BLaER1 treated with 17β-estradiol and CSF1 and Interleukin-3, amounts not matched to agents 10 nM and 100 nM (cell line): ENCODE measurements at regions not wholly inside any gene's neighbourhood (a gene's known extent, or its start where the extent isn't known, plus 50 kb on each side); places are given as distances from the start of the nearest gene placed in this dataset.
A peak's percentile ranks its signal among the peaks of the same experiment; 100 is the strongest.

Experiments used
- H3K27ac ChIP-seq, 11 experiments: shearing (Covaris generic); formaldehyde crosslinking; 2 replicates each; pipeline ENCODE4 v1.8.1; 2022
- H3K27me3 ChIP-seq, 11 experiments: shearing (Covaris generic); formaldehyde crosslinking; 2 replicates each; pipeline ENCODE4 v1.8.1; 2022
- H3K36me3 ChIP-seq, 11 experiments: shearing (Covaris generic); formaldehyde crosslinking; 2 replicates each; pipeline ENCODE4 v1.8.1; 2022
- H3K4me1 ChIP-seq, 10 experiments: shearing (Covaris generic); formaldehyde crosslinking; 2 replicates each; pipeline ENCODE4 v1.8.1; 2022
- H3K4me2 ChIP-seq, 11 experiments: shearing (Covaris generic); formaldehyde crosslinking; 2 replicates each; pipeline ENCODE4 v1.8.1; 2022
- H3K4me3 ChIP-seq, 10 experiments: shearing (Covaris generic); formaldehyde crosslinking; 2 replicates each; pipeline ENCODE4 v1.8.1; 2022
- H3K9ac ChIP-seq, 11 experiments: shearing (Covaris generic); formaldehyde crosslinking; 2 replicates each; pipeline ENCODE4 v1.8.1; 2022
- H3K9me3 ChIP-seq, 11 experiments: shearing (Covaris generic); formaldehyde crosslinking; replicated peaks in 1 of 11; 2 replicates each; pipeline ENCODE4 v1.8.1; 2022
- H4K20me1 ChIP-seq, 11 experiments: shearing (Covaris generic); formaldehyde crosslinking; 2 replicates each; pipeline ENCODE4 v1.8.1; 2022
- Cebpa-rat ChIP-seq, 11 experiments: shearing (Covaris generic); IDR thresholded peaks; 2 replicates each; pipeline ENCODE4 v1.8.1; 2022

DNA sequence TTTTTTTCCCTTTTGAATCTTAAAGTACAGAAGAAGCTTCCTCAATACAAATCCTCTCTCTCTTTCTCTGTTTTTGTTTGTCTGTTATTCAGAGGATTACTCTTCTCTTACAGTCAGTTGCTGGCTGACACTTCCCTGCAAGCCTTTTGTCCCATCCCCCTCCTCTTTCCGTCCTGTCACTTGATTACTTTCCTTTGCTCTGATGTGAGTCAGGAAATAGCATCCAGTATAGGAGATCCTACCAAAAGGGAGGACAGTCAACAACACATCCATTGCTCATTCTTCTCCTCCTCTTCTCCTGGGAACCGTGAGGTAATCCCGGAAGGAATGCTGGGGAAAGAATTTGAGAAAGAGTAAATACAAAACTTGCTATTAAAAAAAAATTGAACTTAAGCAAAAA, 79.3 kb upstream of the SCN7A start:
- Histone ChIP-seq H3K4me3 (no peak overlapping the region), H3K36me3 (no peaks in the 10 kb centered on the region), H4K20me1 (no peaks in the 10 kb centered on the region), H3K9me3 (no peaks in the 10 kb centered on the region), H3K4me2 (no peak overlapping the region), H3K27ac (no peak overlapping the region), H3K4me1 (peaks cover 0 to 2% (median 0%) of the 10 kb centered on the region in 10 experiments; a peak in 5 of 20 replicates), H3K27me3 (no peaks in the 10 kb centered on the region), H3K9ac (no peak overlapping the region)
- TF ChIP-seq Cebpa-rat (IDR thresholded peaks at IDR 0.05), result no peak

DNA sequence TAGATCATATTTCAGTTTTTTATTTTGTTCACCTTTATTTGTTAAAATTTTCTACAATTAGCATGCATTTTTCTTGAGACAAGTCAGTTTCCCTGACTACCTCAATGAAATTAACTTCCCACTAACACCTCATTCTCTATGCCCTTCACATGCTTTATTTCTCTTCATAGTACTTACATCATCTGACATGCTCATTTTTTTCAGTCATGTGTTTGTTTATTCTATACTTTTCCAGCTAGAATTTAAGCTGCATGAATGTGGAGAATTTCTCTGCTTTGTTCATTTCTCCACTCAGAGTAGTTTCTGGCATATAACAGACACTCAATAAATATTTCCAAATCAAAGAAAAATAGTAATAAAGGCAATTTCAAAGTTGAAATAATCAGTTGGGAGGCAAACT, 78.9 kb upstream of the SCN7A start:
- no peak for TF ChIP-seq Cebpa-rat (IDR thresholded peaks at IDR 0.05)
- Histone ChIP-seq H3K27me3 (no peaks in the 10 kb centered on the region), H3K4me2 (no peak overlapping the region), H3K4me3 (no peak overlapping the region), H4K20me1 (no peaks in the 10 kb centered on the region), H3K36me3 (no peaks in the 10 kb centered on the region), H3K27ac (no peak overlapping the region), H3K4me1 (peaks cover 0 to 6% (median 0%) of the 10 kb centered on the region in 10 experiments; a peak in 5 of 20 replicates), H3K9ac (no peak overlapping the region), H3K9me3 (no peaks in the 10 kb centered on the region)

DNA sequence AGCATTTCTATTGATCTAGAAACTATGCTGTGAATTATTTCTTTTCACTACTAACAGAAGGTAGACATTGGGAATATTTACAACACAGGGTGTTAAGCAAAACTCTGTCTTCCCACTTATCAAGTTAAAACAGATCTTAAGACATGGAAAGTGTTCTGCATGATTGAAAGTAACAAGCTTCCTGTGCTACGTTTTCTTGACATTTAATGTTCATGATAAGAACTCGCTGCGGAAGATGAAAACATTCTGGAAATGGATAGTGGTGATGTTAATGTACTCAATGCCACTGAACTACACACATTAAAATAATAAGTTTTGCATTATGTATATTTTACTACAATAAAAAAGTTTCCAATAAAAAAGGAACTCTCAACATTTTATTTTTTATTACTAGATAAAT, 74.4 kb upstream of the SCN7A start:
- H3K27me3 ChIP-seq, result no peaks in the 10 kb centered on the region
- H4K20me1 ChIP-seq, result no peaks in the 10 kb centered on the region

DNA sequence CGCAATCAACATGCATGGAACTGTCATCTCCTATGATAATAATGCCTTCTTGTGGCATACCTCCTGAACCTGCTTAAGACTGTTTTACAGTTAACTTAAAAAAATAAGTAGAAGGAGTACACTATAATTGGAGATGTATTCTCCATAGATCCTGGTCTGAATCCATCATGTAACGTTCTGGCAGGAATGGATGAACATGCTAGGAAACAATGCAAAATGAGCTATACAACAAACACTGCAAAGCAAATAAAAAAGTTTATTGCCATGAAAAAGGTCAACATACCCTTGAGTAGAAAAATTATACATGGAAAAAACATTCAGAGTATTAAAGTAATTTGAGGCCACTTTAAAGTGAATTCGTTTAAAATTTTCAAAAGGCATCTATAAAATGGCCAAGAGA, 71.5 kb upstream of the SCN7A start:
- Histone ChIP-seq H3K27me3 (no peaks in the 10 kb centered on the region), H3K4me2 (no peak overlapping the region), H4K20me1 (no peaks in the 10 kb centered on the region), H3K4me3 (no peak overlapping the region), H3K27ac (no peak overlapping the region), H3K36me3 (no peaks in the 10 kb centered on the region), H3K9ac (no peak overlapping the region), H3K9me3 (no peaks in the 10 kb centered on the region), H3K4me1 (peaks cover 8 to 20% (median 15%) of the 10 kb centered on the region in 10 experiments; a peak in 17 of 20 replicates)
- TF ChIP-seq Cebpa-rat (IDR thresholded peaks at IDR 0.05), result no peak

More for the DNA sequence above, 74.4 kb upstream of the SCN7A start:
- Histone ChIP-seq H3K36me3 (no peaks in the 10 kb centered on the region), H3K4me2 (peak overlapping the region in 1 of 11 experiments; percentile 42; a peak in 2 of 22 replicates), H3K4me1 (peaks cover 0 to 6% (median 0%) of the 10 kb centered on the region in 10 experiments; a peak in 5 of 20 replicates), H3K9ac (no peak overlapping the region), H3K9me3 (no peaks in the 10 kb centered on the region), H3K27ac (no peak overlapping the region), H3K4me3 (no peak overlapping the region)
- TF ChIP-seq Cebpa-rat (IDR thresholded peaks at IDR 0.05), result no peak

DNA sequence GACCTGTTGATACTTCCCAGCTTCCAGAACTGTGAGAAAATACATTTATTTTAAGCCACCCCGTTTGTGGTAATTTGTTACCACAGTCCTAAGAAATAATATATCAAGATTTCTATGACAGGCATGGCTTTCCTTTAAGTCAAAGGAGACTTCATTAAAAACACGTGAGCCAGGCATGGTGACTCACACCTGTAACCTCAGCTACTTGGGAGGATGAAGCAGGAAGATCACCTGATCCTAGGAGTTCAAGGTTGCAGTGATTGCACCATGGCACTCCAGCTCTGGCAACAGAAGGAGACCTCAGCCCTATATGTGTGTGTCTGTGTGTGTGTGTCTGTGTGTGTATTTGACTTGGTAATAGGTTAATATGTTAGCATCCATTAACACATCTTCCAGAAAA, 69.8 kb upstream of the SCN7A start:
- TF ChIP-seq Cebpa-rat (IDR thresholded peaks at IDR 0.05), result no peak
- no peaks in the 10 kb centered on the region for H3K36me3 ChIP-seq
- H3K9me3 ChIP-seq, result no peaks in the 10 kb centered on the region
- no peak overlapping the region for H3K4me3 ChIP-seq
- H3K27ac ChIP-seq, result no peak overlapping the region
- peaks cover 8 to 24% (median 16%) of the 10 kb centered on the region in 10 experiments; a peak in 17 of 20 replicates for H3K4me1 ChIP-seq
- no peaks in the 10 kb centered on the region for H4K20me1 ChIP-seq
- no peaks in the 10 kb centered on the region for H3K27me3 ChIP-seq
- no peak overlapping the region for H3K4me2 ChIP-seq
- H3K9ac ChIP-seq, result no peak overlapping the region

DNA sequence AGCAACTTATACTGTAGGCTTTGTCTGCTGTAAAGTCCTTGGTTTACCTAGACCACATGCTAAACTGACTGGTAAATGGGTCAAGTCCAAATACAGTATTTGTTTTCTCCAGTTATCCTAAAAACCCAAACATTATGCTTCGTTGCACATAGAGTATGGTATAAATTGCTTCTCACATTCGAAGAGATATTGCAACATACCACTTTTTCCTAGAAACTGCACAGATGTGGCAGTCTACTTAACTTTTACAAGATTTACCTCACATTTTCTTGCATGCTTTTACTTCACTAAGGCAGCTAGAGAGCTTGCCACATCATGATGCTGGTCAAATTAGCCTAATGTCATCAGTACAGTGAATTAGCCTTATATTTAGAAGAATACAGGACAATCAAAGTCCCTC, 66.0 kb upstream of the SCN7A start:
- peak in 2 of 11 experiments; percentile 27 to 41; a peak in 5 of 22 replicates for TF ChIP-seq Cebpa-rat (IDR thresholded peaks at IDR 0.05)
- Histone ChIP-seq H3K27ac (no peak overlapping the region), H3K4me1 (peaks cover 7 to 24% (median 13%) of the 10 kb centered on the region in 10 experiments; a peak in 17 of 20 replicates), H3K4me2 (peak overlapping the region in 2 of 11 experiments; percentile 2 to 10; a peak in 1 of 22 replicates), H3K4me3 (no peak overlapping the region), H3K27me3 (no peaks in the 10 kb centered on the region), H4K20me1 (no peaks in the 10 kb centered on the region), H3K9me3 (no peaks in the 10 kb centered on the region), H3K9ac (no peak overlapping the region), H3K36me3 (no peaks in the 10 kb centered on the region)

DNA sequence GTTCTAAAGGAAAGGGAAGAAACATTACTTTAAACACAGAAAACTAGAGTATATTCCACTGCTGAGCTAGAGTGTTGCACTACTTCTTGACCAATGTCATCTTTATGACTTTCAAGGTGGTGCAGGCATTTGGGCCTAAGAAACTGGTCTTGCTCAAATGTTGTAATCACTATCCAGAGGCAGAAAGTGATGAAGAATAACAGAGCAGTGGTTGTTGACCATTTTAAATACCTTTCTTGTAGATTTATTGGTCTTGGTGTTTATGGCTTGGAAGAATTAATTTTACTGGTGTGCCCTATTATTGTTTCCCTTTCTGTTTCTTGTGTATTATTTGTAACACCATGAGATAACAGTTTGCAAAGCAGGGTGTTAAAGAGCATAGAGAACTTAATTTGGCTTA, 56.9 kb upstream of the SCN7A start:
- no peak overlapping the region for H3K4me3 ChIP-seq
- TF ChIP-seq Cebpa-rat (IDR thresholded peaks at IDR 0.05), result no peak
- H3K27me3 ChIP-seq, result no peaks in the 10 kb centered on the region
- no peak overlapping the region for H3K4me2 ChIP-seq
- no peaks in the 10 kb centered on the region for H3K36me3 ChIP-seq
- peaks cover 0 to 6% (median 0%) of the 10 kb centered on the region in 11 experiments; a peak in 2 of 22 replicates for H3K9me3 ChIP-seq
- no peaks in the 10 kb centered on the region for H4K20me1 ChIP-seq
- H3K9ac ChIP-seq, result no peak overlapping the region
- H3K27ac ChIP-seq, result no peak overlapping the region
- no peaks in the 10 kb centered on the region for H3K4me1 ChIP-seq

DNA sequence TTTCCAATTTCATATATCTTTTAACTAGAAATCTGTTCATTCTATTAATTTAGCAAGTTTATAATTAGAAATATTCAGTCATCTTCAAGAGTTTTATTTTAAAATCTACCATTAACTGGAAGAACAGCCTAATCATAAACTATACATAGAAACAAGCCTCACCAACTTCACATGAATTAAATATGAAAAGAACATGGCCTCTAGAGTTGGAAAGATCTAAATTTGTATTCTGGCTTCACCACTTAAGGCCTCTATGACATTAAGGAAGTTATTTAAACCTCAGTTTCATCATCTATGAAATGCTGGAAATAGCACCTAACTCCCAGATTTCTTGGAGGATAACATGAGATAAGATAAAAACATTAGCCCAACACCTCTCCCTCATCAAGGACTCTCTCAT, 51.4 kb upstream of the SCN7A start:
- no peaks in the 10 kb centered on the region for H4K20me1 ChIP-seq
- H3K36me3 ChIP-seq, result no peaks in the 10 kb centered on the region
- no peaks in the 10 kb centered on the region for H3K4me1 ChIP-seq
- H3K27me3 ChIP-seq, result no peaks in the 10 kb centered on the region
- no peak overlapping the region for H3K27ac ChIP-seq
- no peak overlapping the region for H3K4me3 ChIP-seq
- H3K4me2 ChIP-seq, result no peak overlapping the region
- H3K9me3 ChIP-seq, result no peaks in the 10 kb centered on the region
- H3K9ac ChIP-seq, result no peak overlapping the region
- no peak for TF ChIP-seq Cebpa-rat (IDR thresholded peaks at IDR 0.05)
